ENCODE measurements at regions not wholly inside any gene's neighbourhood (a gene's known extent, or its start where the extent isn't known, plus 50 kb on each side); places are given as distances from the start of the nearest gene placed in this dataset.
A peak's percentile ranks its signal among the peaks of the same experiment; 100 is the strongest.

DNA sequence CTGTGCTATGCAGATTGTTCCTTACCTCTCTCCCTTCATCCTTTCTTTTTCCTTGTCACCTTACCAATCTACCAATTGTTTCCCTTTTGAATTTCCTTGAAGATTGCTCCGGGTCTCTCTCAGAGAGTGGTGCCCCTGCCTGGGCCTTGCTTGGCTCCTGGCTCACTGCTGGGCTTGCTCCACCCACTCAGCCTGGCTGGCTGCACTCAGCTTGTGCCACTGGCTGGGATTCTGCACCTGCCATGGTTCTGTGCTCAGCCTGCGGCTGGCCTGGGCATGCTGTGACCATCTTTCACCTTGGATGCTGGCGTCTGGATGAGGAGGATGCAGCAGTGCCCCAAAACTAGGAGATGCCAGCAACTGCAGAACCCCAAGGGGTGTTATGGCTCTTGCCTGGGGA is 463.9 kb upstream of the CXADR start:
- Histone ChIP-seq H3F3A (ENCODE audit: insufficient read depth) (peaks cover 23% of the 10 kb centered on the region; the same call in 1 of the 2 replicates), H3K4me1 (ENCODE audit: insufficient read depth) (peaks cover 29% of the 10 kb centered on the region), H3K9ac (no peak overlapping the region), H3K79me2 (ENCODE audit: insufficient read depth) (no peaks in the 10 kb centered on the region), H4K20me1 (ENCODE audit: insufficient read depth) (no peaks in the 10 kb centered on the region), H3K36me3 (ENCODE audit: low read depth) (no peaks in the 10 kb centered on the region), H3K27me3 (replicated peaks; ENCODE audit: insufficient read depth) (no peaks in the 10 kb centered on the region), H3K9me2 (ENCODE audit: insufficient read depth) (no peaks in the 10 kb centered on the region), H3K27ac (no peak overlapping the region), H3K4me3 (no peak overlapping the region), H3K9me3 (ENCODE audit: low read depth) (no peaks in the 10 kb centered on the region), H2AFZ (no peak overlapping the region), H3K4me2 (ENCODE audit: unreplicated experiment) (no peak overlapping the region)
- 76 to 81% methylated on average over 3 of the region's 3 CpGs for WGBS, 2 experiments (ENCODE audit: low coverage in 1 of 2, low lambda C conversion rate in 2 of 2, missing lambda C conversion rate in 2 of 2)
- in situ Hi-C loops (cut with MboI), result no loop called here
- DNase-seq, result no peak
- TF ChIP-seq EZH2 (IDR thresholded peaks at IDR 0.05; ENCODE audit: insufficient read depth, poor library complexity, severe bottlenecking) (no peak), EZH2phosphoT487 (IDR thresholded peaks at IDR 0.05; ENCODE audit: insufficient read depth, low read depth) (no peak)

DNA sequence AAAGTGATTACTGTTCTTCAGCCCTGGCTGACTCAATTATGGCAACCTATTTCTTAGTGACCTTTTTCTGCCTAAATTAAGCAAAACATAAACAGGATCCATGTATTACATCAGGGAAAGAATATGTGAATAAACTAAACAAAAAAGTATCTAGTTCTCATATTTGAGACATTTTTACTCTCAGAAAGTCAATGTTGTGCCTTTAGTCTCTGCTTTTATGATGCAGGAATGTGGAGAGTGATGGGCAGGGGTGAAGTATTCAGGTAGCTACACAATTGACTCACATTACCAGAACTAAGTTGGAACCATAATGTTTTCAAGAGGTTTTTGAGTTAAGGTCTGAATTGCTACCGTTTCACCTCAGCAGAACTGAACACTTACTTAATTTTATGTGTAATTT is 462.7 kb upstream of the CXADR start:
- Histone ChIP-seq H3K27me3 (replicated peaks; ENCODE audit: insufficient read depth) (no peaks in the 10 kb centered on the region), H2AFZ (0 out of 2 replicates have a peak overlapping the region, but pooled peaks have one; percentile 43), H3K27ac (peak overlapping the region; percentile 53; the same call in 1 of the 2 replicates), H3K9me3 (ENCODE audit: low read depth) (no peaks in the 10 kb centered on the region), H3K9ac (no peak overlapping the region), H3F3A (ENCODE audit: insufficient read depth) (peaks cover 23% of the 10 kb centered on the region; the same call in 1 of the 2 replicates), H3K4me2 (ENCODE audit: unreplicated experiment) (peak overlapping the region; percentile 73), H3K36me3 (ENCODE audit: low read depth) (no peaks in the 10 kb centered on the region), H3K79me2 (ENCODE audit: insufficient read depth) (no peaks in the 10 kb centered on the region), H4K20me1 (ENCODE audit: insufficient read depth) (no peaks in the 10 kb centered on the region), H3K4me3 (no peak overlapping the region), H3K4me1 (ENCODE audit: insufficient read depth) (peaks cover 29% of the 10 kb centered on the region), H3K9me2 (ENCODE audit: insufficient read depth) (no peaks in the 10 kb centered on the region)
- no peak for TF ChIP-seq EZH2phosphoT487 (IDR thresholded peaks at IDR 0.05; ENCODE audit: insufficient read depth, low read depth)
- TF ChIP-seq EZH2 (IDR thresholded peaks at IDR 0.05; ENCODE audit: insufficient read depth, poor library complexity, severe bottlenecking), result no peak
- peak; percentile 1 for DNase-seq
- in situ Hi-C loops (cut with MboI), result no loop called here
- 88 to 89% methylated on average over 1 of the region's 1 CpG for WGBS, 2 experiments (ENCODE audit: low coverage in 1 of 2, low lambda C conversion rate in 2 of 2, missing lambda C conversion rate in 2 of 2)

DNA sequence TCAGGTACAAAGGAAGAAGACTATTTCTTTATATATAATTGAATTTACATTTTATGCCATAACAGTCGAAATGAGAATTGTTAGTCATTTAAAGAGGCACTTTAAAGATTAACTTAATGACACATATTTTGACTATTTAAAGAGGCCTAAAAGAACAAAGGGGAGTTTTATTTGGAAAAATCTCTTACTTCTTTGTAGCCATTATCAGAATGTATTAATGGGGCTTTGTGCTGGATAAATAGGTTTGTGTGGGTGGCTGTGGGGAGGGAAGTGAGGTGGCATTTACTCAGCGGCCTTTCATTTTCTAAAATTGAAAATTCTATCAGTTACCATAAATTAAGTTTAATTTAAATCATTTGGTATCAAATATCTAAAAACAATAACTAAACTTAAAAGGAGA is 462.2 kb upstream of the CXADR start:
- Histone ChIP-seq H3K27me3 (replicated peaks; ENCODE audit: insufficient read depth) (no peaks in the 10 kb centered on the region), H3K4me2 (ENCODE audit: unreplicated experiment) (peak overlapping the region; percentile 73), H3K4me3 (peak overlapping the region; percentile 41), H3K36me3 (ENCODE audit: low read depth) (no peaks in the 10 kb centered on the region), H4K20me1 (ENCODE audit: insufficient read depth) (no peaks in the 10 kb centered on the region), H3K9me3 (ENCODE audit: low read depth) (no peaks in the 10 kb centered on the region), H3K9me2 (ENCODE audit: insufficient read depth) (no peaks in the 10 kb centered on the region), H3K9ac (peak overlapping the region; percentile 31; the same call in 1 of the 2 replicates), H3K27ac (peak overlapping the region; percentile 53), H2AFZ (peak overlapping the region; percentile 43; the same call in 1 of the 2 replicates), H3K4me1 (ENCODE audit: insufficient read depth) (peaks cover 29% of the 10 kb centered on the region), H3F3A (ENCODE audit: insufficient read depth) (peaks cover 23% of the 10 kb centered on the region; the same call in 1 of the 2 replicates), H3K79me2 (ENCODE audit: insufficient read depth) (no peaks in the 10 kb centered on the region)
- DNase-seq, result peak; percentile 30
- TF ChIP-seq EZH2 (IDR thresholded peaks at IDR 0.05; ENCODE audit: insufficient read depth, poor library complexity, severe bottlenecking) (no peak), EZH2phosphoT487 (IDR thresholded peaks at IDR 0.05; ENCODE audit: insufficient read depth, low read depth) (no peak)
- in situ Hi-C loops (cut with MboI), result no loop called here
- 65 to 70% methylated on average over 2 of the region's 2 CpGs for WGBS, 2 experiments (ENCODE audit: low coverage in 1 of 2, low lambda C conversion rate in 2 of 2, missing lambda C conversion rate in 2 of 2)

DNA sequence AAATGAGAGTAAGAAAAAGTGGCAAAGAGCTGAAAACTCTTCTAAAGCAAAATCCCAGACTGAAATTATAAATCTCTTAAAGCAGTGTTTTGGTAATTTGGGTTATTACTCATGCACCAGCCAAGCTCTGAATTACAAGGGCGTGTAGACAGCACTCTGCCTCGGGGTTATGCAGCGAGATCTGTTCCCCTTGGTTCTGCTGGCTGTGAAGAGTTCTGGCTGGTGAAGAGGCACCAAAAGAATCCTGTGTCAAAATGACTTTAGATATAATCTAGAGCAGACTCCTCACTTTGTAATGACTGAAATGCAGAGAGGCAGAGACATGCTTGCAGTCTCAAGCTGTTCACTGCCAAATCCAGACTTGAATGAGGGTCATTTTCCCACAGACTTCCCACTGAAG is 461.8 kb upstream of the CXADR start:
- Histone ChIP-seq H3K27ac (peak overlapping the region; percentile 53), H4K20me1 (ENCODE audit: insufficient read depth) (no peaks in the 10 kb centered on the region), H3K9me3 (ENCODE audit: low read depth) (no peaks in the 10 kb centered on the region), H3K9ac (peak overlapping the region; percentile 31; the same call in 1 of the 2 replicates), H3K9me2 (ENCODE audit: insufficient read depth) (no peaks in the 10 kb centered on the region), H3K4me1 (ENCODE audit: insufficient read depth) (peaks cover 29% of the 10 kb centered on the region), H3K27me3 (replicated peaks; ENCODE audit: insufficient read depth) (no peaks in the 10 kb centered on the region), H2AFZ (peak overlapping the region; percentile 43; the same call in 1 of the 2 replicates), H3K4me2 (ENCODE audit: unreplicated experiment) (peak overlapping the region; percentile 73), H3F3A (ENCODE audit: insufficient read depth) (peaks cover 23% of the 10 kb centered on the region; the same call in 1 of the 2 replicates), H3K79me2 (ENCODE audit: insufficient read depth) (no peaks in the 10 kb centered on the region), H3K36me3 (ENCODE audit: low read depth) (no peaks in the 10 kb centered on the region), H3K4me3 (peak overlapping the region; percentile 41)
- WGBS, 2 experiments (ENCODE audit: low coverage in 1 of 2, low lambda C conversion rate in 2 of 2, missing lambda C conversion rate in 2 of 2), result 7 to 8% methylated on average over 3 of the region's 3 CpGs
- TF ChIP-seq EZH2 (IDR thresholded peaks at IDR 0.05; ENCODE audit: insufficient read depth, poor library complexity, severe bottlenecking), result no peak
- in situ Hi-C loops (cut with MboI), result no loop called here
- DNase-seq, result peak; percentile 78

Data from GM23248 (cell line).